ENCODE measurements at regions not wholly inside any gene's neighbourhood (a gene's known extent, or its start where the extent isn't known, plus 50 kb on each side); places are given as distances from the start of the nearest gene placed in this dataset.

DNA sequence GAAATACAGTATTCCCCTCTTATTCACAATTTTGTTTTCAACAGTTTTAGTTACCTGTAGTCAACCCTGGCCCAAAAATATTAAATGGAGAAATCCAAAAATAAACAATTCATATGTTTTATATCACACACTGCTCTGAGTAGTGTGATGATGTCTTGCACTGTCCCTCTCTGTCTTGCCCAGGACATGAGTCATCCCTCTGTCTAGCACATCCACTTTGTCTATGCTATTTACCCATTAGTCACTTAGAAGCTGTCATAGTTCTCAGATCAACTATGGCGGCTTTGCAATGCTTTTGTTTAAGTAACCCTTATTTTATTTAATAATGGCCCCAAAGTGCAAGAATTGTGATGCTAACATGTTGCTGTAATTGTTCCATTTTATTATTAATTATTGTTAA, 380.6 kb upstream of the REG3G start:
- DNase-seq: no peak

- DNase-seq: no peak
Observed at GRCh38 chr2:78646533-78647364, 378.8 kb upstream of the REG3G start.

GRCh38 chr2:78648558-78648957, 376.9 kb upstream of the REG3G start:
- no peak for DNase-seq

- no peak for DNase-seq
Observed at GRCh38 chr2:78654941-78655340, 370.6 kb upstream of the REG3G start.

DNA sequence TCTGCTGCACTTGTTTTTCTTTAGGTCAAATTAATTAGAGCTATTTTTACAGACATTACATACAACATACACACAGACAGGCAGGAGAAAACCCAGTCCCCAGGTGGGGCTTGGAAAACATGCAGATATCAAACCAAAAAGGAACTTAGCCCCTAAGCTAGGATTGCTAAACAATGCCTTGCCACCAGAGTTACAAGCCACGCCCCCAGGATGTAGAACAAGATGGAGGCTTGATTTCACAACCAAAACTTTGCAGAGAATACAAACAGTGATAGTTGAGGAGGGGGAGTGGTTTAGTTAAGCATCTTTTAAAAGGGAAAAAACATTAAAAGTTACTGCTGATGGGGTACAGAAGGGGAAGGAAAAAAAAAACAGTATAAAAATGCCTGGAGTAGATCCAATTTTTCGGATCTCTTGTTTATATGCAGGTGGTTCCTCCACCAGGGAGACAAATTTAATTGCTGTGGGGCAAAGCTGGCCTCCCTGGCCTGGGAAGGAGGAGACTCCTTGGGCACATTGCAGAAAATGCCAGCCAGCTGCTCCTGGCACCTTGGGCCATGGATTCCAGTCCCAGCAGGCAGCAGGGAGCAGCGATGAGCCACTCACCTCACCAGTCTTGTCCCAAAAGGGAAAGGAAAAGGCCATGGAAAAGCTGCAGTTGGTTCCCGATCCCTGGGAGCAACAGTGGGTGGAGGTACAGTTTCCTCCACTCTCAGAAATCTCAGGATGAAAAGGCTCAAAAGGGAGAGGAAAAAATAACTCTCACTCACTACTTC, 348.4 kb upstream of the REG3G start:
- DNase-seq: no peak

DNA sequence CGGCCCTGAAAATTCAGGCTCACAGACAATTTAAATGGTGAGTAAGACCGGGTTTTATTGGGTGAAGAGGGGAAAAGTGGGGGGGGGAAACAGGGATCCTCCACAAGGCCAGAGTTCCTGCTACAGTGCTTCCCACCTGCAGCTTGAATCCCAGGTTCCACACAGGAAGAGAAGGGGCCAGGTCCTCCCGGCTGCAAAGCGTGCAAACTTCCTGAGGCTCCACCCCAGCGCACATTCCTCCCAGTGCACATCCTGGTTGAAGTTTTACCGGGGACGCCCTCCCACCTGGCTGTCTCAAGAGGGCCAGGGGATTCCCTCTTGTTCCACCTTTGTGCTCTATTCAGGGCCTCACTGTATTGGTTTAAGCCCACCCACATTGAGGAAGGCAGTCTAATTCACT, 347.7 kb upstream of the REG3G start:
- DNase-seq: no peak

- no peak for DNase-seq
Observed at GRCh38 chr2:78681386-78681785, 344.1 kb upstream of the REG3G start.

DNA sequence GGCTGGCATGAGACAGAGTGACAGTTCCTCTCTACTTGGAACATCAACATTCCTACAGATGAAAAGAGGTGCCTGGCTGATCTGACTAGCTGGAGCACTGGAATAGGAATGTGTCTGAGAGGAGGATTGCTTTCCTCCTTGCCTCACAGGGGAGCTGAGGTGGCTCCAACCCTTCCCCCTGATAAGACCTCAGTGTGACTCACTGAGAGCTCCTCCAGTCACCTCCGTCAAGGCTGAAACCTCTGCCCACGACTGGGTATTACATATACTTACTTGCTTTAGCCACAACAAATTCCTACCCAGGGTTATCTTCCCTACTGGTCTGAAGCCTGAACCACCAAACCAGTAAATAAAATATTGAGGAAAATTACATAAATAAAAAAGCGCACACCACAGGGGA, 342.7 kb upstream of the REG3G start:
- no peak for DNase-seq

GRCh38 chr2:78686625-78687153, 338.8 kb upstream of the REG3G start:
- DNase-seq: no peak

- no peak for DNase-seq
Observed at GRCh38 chr2:78699696-78700095, 325.8 kb upstream of the REG3G start.

GRCh38 chr2:78701546-78701945, 324.0 kb upstream of the REG3G start:
- DNase-seq: no peak

GRCh38 chr2:78707776-78708386, 317.6 kb upstream of the REG3G start:
- DNase-seq: no peak

- DNase-seq: no peak
Observed at GRCh38 chr2:78710632-78711375, 314.7 kb upstream of the REG3G start.

DNA sequence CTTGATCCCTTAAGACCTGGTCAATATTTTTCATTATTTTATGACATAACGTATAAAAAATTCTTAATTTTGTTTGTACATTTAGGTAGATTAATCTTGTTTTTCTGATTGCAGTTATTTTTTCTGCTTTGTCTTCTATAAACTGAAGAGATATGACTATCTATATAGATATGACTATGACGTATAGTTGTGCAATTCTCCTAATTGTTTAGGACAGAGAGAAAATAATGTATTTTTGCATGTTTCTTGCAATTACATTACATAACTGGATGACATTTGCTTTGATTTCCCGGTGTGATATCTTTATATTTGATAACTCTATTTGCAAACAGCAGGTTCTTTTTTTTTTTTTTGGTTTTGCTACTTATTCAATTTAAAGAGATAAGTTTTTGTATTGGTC, 310.2 kb upstream of the REG3G start:
- DNase-seq: no peak

- DNase-seq: no peak
Observed at GRCh38 chr2:78718024-78718423, 307.5 kb upstream of the REG3G start.

DNA sequence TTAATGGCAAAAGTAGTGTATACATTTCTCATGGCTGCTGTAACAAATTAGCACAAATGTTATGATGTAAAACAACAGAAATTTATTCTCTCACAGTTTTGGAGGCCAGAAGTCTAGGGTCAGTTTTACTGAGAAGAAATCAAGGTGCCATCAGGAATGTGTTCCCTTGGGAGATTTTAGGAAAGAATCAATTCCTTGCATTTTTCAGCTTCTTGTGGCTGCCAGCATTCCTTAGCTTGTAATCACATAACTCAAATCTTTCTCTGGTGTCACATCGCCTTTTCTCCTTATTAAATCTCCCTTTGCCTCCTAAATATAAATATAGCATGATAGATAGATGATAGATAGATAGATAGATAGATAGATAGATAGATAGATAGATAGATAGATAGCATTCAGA, 307.0 kb upstream of the REG3G start:
- DNase-seq: no peak

DNA sequence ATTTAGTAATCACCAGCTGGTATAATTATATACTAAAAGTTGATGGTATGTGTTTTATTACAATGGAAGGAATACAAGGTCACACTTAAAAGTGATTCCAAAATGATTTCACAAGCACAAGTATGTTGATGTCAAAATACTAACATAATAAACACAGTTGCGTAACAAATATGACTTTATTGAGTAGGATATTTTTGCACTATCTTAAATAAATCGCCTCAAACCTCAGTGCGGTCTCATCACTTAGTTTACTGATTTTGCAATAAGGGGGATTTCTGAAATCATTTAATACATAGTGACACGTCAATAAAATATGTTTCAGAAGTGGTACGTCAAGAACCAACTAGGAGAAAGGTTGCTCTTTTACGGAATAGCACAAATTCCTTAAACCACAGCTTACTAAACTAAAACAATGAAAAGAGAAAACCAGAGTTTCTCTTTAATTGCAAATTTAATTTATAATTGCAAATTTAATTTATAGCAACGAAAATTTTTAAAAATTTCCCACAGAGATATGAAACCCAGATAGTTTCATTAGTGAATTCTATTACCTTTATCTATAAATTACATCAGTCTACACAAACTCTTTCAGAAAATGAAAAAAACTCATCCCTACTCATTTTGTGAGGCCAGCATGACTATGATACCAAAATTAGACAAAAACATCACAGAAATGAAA, 304.0 kb upstream of the REG3G start:
- no peak for DNase-seq

DNA sequence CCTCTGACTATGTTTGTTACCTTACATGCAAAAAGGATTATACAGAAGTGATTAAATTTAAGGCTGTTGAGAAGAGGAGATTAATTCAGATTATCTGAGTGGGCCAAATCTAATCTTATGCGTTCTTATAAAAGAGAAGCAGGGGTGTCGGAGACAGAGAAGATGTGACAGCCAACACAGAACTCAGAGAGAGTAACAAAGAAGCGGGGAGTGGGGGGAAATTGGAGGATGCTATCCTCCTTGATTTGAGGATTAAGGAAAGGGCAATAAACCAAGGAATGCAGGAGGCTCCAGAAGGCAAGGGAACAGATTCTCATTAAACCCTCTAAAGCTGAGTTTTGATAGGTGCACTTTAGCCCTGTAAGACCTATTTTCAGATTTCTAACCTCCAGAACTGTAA, 291.3 kb upstream of the REG3G start:
- no peak for DNase-seq

- DNase-seq: no peak
Observed at GRCh38 chr2:78739282-78739681, 286.2 kb upstream of the REG3G start.

- DNase-seq: no peak
Observed at GRCh38 chr2:78749638-78750037, 275.9 kb upstream of the REG3G start.

GRCh38 chr2:78750219-78750618, 275.3 kb upstream of the REG3G start:
- no peak for DNase-seq

- DNase-seq: no peak
Observed at GRCh38 chr2:78754930-78755329, 270.6 kb upstream of the REG3G start.
